B cell (primary cell): ENCODE measurements at regions not wholly inside any gene's neighbourhood (a gene's known extent, or its start where the extent isn't known, plus 50 kb on each side); places are given as distances from the start of the nearest gene placed in this dataset.

ENCODE experiments used
- ATAC-seq: fragments of 200-7000 bp; cut with Tn5 transposase; one replicate; pipeline ENCODE4 v1.10.0; 2021; ENCODE audit warnings: low read depth, mild to moderate bottlenecking, moderate number of reproducible peaks, moderate library complexity
- CTCF ChIA-PET: fragments of 350-600 bp; sonication (Branson Sonifier 250); formaldehyde crosslinking; loops from one replicate; lab custom pipeline; 2021; ENCODE audit warnings: antibody characterized with exemption, inconsistent platforms; lab: Charles Lee
- POLR2A ChIA-PET: fragments of 350-600 bp; sonication (Branson Sonifier 250); formaldehyde crosslinking; loops from one replicate; lab custom pipeline; 2021; ENCODE audit warnings: antibody characterized with exemption; lab: Charles Lee
- DNase-seq: peaks from one replicate; pipeline ENCODE4 v3.0.0; 2013
- H2AFZ ChIP-seq: 2 replicates; pipeline ENCODE4 v1.6.1; 2012; ENCODE audit warnings: mild to moderate bottlenecking, low read depth, low read length; ENCODE audit not compliant: insufficient read depth, poor library complexity, severe bottlenecking
- H3K27ac ChIP-seq, 2 donors: 1 replicate in 1 of 2; 2 replicates in 1 of 2; pipeline ENCODE4 v1.5.1; 2012 to 2013; ENCODE audit warnings: low read length in 2 of 2, mild to moderate bottlenecking in 2 of 2, moderate library complexity in 1 of 2
- H3K27me3 ChIP-seq, 4 experiments: fragments of 200-600 bp in 1 of 4; sonication (generic) in 1 of 4; replicated peaks in 1 of 4; 1 replicate in 2 of 4; 2 replicates in 2 of 4; pipeline versions ENCODE4 v1.6.1 to v1.7.0; 2013 to 2016; ENCODE audit warnings: low read length in 3 of 4, mild to moderate bottlenecking in 2 of 4, mixed read lengths in 1 of 4, moderate library complexity in 1 of 4; ENCODE audit not compliant: insufficient read depth in 4 of 4, control insufficient read depth in 3 of 4; ENCODE audit errors: control extremely low read depth in 1 of 4
- H3K36me3 ChIP-seq, 2 experiments: replicated peaks in 1 of 2; 1 replicate in 1 of 2; 2 replicates in 1 of 2; pipeline versions ENCODE4 v1.6.1 to v1.7.1; 2013; ENCODE audit warnings: low read length in 1 of 2; ENCODE audit not compliant: insufficient read depth in 2 of 2, control insufficient read depth in 1 of 2; ENCODE audit errors: control extremely low read depth in 1 of 2, extremely low read depth in 1 of 2
- H3K4me1 ChIP-seq, 2 donors: fragments of 200-600 bp in 1 of 2; sonication (generic) in 1 of 2; 1 replicate in 1 of 2; 2 replicates in 1 of 2; pipeline versions ENCODE4 v1.5.1 to v1.6.1; 2013 to 2017; ENCODE audit warnings: low read length in 2 of 2; ENCODE audit not compliant: control insufficient read depth in 2 of 2, insufficient read depth in 2 of 2
- H3K4me2 ChIP-seq: replicated peaks from 2 replicates; pipeline ENCODE3; 2012; ENCODE audit warnings: mild to moderate bottlenecking, low read depth, low read length; ENCODE audit not compliant: poor library complexity, severe bottlenecking
- H3K4me3 ChIP-seq, 5 experiments: fragments of 200-600 bp in 1 of 5; sonication (generic) in 1 of 5; 1 replicate in 3 of 5; 2 replicates in 2 of 5; pipeline versions ENCODE4 v1.5.1 to v1.7.0; 2011 to 2016; ENCODE audit warnings: low read length in 4 of 5, mild to moderate bottlenecking in 4 of 5, low read depth in 2 of 5, control low read depth in 1 of 5, moderate library complexity in 1 of 5; ENCODE audit not compliant: insufficient read depth in 1 of 5; ENCODE audit errors: control extremely low read depth in 1 of 5, extremely low read depth in 1 of 5
- H3K79me2 ChIP-seq: fragments of 200-600 bp; sonication (generic); one replicate; pipeline ENCODE4 v1.6.0; 2016; ENCODE audit warnings: low read length; ENCODE audit not compliant: control insufficient read depth, insufficient read depth
- H3K9ac ChIP-seq: fragments of 200-600 bp; sonication (generic); 2 replicates; pipeline ENCODE4 v1.6.1; 2017; ENCODE audit warnings: mild to moderate bottlenecking, low read length, moderate library complexity
- H3K9me3 ChIP-seq, 3 donors: one replicate each; pipeline versions ENCODE4 v1.6.1 to v1.7.1; 2013; ENCODE audit warnings: low read length in 2 of 3; ENCODE audit not compliant: control insufficient read depth in 2 of 3, insufficient read depth in 1 of 3; ENCODE audit errors: control extremely low read depth in 1 of 3
- H4K20me1 ChIP-seq: 2 replicates; pipeline ENCODE4 v1.6.0; 2012; ENCODE audit warnings: mild to moderate bottlenecking, low read length; ENCODE audit not compliant: insufficient read depth, control insufficient read depth, poor library complexity, severe bottlenecking
- H3K27ac Mint-ChIP-seq: one replicate; pipeline ENCODE4 v1.8.0; 2021; ENCODE audit warnings: mixed read lengths
- H3K27me3 Mint-ChIP-seq: one replicate; pipeline ENCODE4 v1.8.0; 2021; ENCODE audit warnings: mixed read lengths
- H3K4me1 Mint-ChIP-seq: one replicate; pipeline ENCODE4 v1.8.0; 2021; ENCODE audit warnings: mixed read lengths
- H3K4me3 Mint-ChIP-seq: one replicate; pipeline ENCODE4 v1.8.0; 2021; ENCODE audit warnings: mixed read lengths
- H3K9me3 Mint-ChIP-seq: one replicate; pipeline ENCODE4 v1.8.0; 2022; ENCODE audit warnings: mixed read lengths; ENCODE audit not compliant: insufficient read depth
- EZH2 ChIP-seq: IDR thresholded peaks from 2 replicates; pipeline ENCODE4 v1.6.1; 2012; ENCODE audit warnings: borderline replicate concordance, low read depth, mild to moderate bottlenecking, moderate library complexity, low read length; ENCODE audit not compliant: insufficient read depth, poor library complexity, severe bottlenecking
- WGBS: methylation state at CpG from one replicate; pipeline ENCODE4 v1.1.5; 2013; ENCODE audit warnings: missing lambda C conversion rate; ENCODE audit not compliant: insufficient coverage; 5-methylcytosine and 5-hydroxymethylcytosine counted together
- intact Hi-C: fragments of 100-400 bp; cut with micrococcal nuclease; formaldehyde crosslinking; loops from one replicate; pipeline ENCODE4 v1.10.0; 2022
- TF ChIP-seq, protein P1 (sequence below): fragments of 200-600 bp; IDR thresholded peaks from one replicate; pipeline ENCODE4 v1.8.0; 2022; ENCODE audit warnings: antibody characterized with exemption, mild to moderate bottlenecking

DNA sequence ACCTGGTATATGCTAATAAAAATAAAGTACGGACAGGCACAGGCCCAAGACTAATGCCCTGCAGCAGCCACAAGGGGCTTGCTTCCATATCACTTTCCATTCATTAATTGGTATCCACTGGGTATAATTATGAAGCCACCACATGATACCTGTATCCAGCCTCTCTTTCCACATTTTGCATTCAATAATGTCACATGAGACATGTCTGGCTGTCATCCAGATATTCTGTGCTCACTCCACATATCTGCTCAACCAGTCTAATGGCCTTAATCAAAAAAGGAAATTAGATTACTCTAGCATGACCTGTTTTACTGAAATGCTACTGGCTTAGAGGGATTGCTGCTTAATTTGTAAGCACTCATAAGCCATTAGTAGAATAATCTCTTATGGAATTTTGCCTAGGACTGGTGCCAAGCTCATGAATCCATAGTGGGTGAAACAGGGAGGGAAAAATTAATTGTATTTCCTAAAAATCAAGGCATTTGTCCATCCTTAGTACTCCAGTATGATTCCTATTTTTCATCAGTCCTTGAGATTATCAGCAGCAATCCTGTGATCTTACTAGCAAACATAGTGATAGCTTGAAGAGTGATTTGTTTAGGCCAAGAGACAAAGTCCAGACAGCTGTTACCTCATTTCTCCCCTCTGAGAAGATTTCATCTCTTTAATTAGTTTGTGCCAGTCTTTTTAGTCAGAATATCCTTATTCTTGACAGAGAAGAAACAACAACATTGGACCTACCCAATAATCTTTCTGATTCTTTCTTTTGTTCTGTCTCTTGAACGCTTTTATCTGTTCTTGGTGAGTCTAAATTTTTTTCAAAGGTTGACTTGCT lies 119.2 kb upstream of the ABCA1 start:
- Histone ChIP-seq H3K4me1 (no peaks in the 10 kb centered on the region), H3K4me3 (no peak overlapping the region), H2AFZ (no peak overlapping the region), H3K9ac (no peak overlapping the region), H3K27me3 (no peaks in the 10 kb centered on the region), H3K27ac (no peak overlapping the region), H3K36me3 (no peaks in the 10 kb centered on the region), H3K79me2 (no peaks in the 10 kb centered on the region), H3K4me2 (no peak overlapping the region), H4K20me1 (no peaks in the 10 kb centered on the region), H3K9me3 (peaks cover 0 to 3% (median 0%) of the 10 kb centered on the region in 3 donors)
- intact Hi-C loops, result no loop called here
- peaks cover 5% of the 10 kb centered on the region for H3K27me3 Mint-ChIP-seq
- no peak overlapping the region for H3K4me3 Mint-ChIP-seq
- H3K9me3 Mint-ChIP-seq, result no peaks in the 10 kb centered on the region
- peaks cover 4% of the 10 kb centered on the region for H3K4me1 Mint-ChIP-seq
- H3K27ac Mint-ChIP-seq, result no peak overlapping the region
- WGBS, result no CpG with 5 or more reads among the region's 2 CpGs
- TF ChIP-seq EZH2, result no peak
- TF ChIP-seq, protein P1, sequence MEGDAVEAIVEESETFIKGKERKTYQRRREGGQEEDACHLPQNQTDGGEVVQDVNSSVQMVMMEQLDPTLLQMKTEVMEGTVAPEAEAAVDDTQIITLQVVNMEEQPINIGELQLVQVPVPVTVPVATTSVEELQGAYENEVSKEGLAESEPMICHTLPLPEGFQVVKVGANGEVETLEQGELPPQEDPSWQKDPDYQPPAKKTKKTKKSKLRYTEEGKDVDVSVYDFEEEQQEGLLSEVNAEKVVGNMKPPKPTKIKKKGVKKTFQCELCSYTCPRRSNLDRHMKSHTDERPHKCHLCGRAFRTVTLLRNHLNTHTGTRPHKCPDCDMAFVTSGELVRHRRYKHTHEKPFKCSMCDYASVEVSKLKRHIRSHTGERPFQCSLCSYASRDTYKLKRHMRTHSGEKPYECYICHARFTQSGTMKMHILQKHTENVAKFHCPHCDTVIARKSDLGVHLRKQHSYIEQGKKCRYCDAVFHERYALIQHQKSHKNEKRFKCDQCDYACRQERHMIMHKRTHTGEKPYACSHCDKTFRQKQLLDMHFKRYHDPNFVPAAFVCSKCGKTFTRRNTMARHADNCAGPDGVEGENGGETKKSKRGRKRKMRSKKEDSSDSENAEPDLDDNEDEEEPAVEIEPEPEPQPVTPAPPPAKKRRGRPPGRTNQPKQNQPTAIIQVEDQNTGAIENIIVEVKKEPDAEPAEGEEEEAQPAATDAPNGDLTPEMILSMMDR, result no peak
- POLR2A ChIA-PET, result no interaction called here
- DNase-seq, result no peak
- ATAC-seq, result no peak
- CTCF ChIA-PET, result no interaction called here

DNA sequence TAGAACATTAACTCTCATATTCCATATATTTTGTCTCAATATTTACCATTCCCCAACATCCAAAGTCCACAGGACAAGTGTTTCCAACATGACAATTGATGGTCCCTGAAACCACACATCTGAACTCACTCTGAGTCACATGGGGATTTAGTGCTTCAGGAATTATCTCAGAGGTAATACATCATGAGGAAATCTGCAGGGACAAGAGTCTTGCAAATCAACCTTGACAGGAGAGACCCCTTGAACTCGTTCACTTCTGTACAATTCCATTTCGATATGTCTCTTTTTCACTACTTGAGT lies 119.7 kb upstream of the ABCA1 start:
- no peak for DNase-seq
- Histone ChIP-seq H3K79me2 (no peaks in the 10 kb centered on the region), H3K4me2 (no peak overlapping the region), H3K36me3 (no peaks in the 10 kb centered on the region), H3K27me3 (no peaks in the 10 kb centered on the region), H3K9ac (no peak overlapping the region), H4K20me1 (no peaks in the 10 kb centered on the region), H3K4me1 (no peaks in the 10 kb centered on the region), H2AFZ (no peak overlapping the region), H3K4me3 (no peak overlapping the region), H3K9me3 (peaks cover 0 to 3% (median 0%) of the 10 kb centered on the region in 3 donors), H3K27ac (no peak overlapping the region)
- no CpG with 5 or more reads among the region's 2 CpGs for WGBS
- ChIA-PET CTCF (no interaction called here), POLR2A (no interaction called here)
- Mint-ChIP-seq H3K27ac (no peak overlapping the region), H3K4me1 (peaks cover 8% of the 10 kb centered on the region), H3K4me3 (no peak overlapping the region), H3K9me3 (no peaks in the 10 kb centered on the region), H3K27me3 (no peaks in the 10 kb centered on the region)
- TF ChIP-seq, protein P1, result no peak
- intact Hi-C loops, result no loop called here
- no peak for ATAC-seq
